DND-41 (cell line): ENCODE measurements at regions not wholly inside any gene's neighbourhood (a gene's known extent, or its start where the extent isn't known, plus 50 kb on each side); places are given as distances from the start of the nearest gene placed in this dataset.

ENCODE experiments used
- CTCF ChIP-seq: IDR thresholded peaks from 2 replicates; pipeline ENCODE4 v1.5.1; 2012; ENCODE audit warnings: borderline replicate concordance, low read length, moderate library complexity, mild to moderate bottlenecking; ENCODE audit not compliant: poor library complexity, severe bottlenecking; ENCODE audit errors: extremely low read depth
- EZH2 ChIP-seq: IDR thresholded peaks from 3 replicates; pipeline ENCODE4 v1.6.1; 2012; ENCODE audit warnings: borderline replicate concordance, low read depth, mild to moderate bottlenecking, moderate library complexity, low read length, inconsistent platforms; ENCODE audit not compliant: severe bottlenecking

DNA sequence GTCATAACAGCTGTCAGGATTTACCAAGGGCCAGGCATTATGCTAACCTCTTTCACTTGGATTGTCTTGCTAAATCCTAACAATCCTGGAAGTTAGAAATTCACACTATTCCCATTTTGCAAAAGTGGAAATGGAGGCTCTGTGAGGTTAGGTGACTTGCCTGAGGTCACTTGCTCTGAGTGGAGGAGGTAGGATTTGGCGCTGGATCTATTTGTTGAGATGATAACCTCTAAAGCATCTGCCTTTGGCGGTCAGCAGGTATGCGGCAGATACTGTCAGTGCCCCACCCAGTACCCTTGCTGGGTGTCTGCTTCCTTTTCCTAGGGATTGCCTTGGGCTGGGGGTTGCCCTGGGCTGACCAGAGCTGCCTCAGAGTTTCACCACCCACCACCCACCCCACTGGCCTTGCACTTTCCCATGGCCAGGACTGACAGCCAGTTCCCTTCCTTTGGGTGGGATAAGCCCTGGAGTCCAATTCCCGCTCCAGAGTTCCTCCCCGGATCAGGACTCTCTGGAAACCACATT, 164.8 kb upstream of the MSX2 start:
- TF ChIP-seq CTCF (no peak), EZH2 (no peak)
